GM23338 (cell line): ENCODE measurements at regions not wholly inside any gene's neighbourhood (a gene's known extent, or its start where the extent isn't known, plus 50 kb on each side); places are given as distances from the start of the nearest gene placed in this dataset.

Experiments
- ATAC-seq: fragments of 200-7000 bp; cut with Tn5 transposase; 3 replicates; pipeline ENCODE4 v1.9.1; 2020
- DNase-seq: peaks from one replicate; pipeline ENCODE4 v3.0.0-alpha.2; 2015; ENCODE audit warnings: low spot score
- H2AFZ ChIP-seq: fragments of 200-600 bp; sonication (generic); 2 replicates; pipeline ENCODE4 v1.8.0; 2016; ENCODE audit warnings: antibody characterized with exemption, mild to moderate bottlenecking, moderate library complexity
- H3F3A ChIP-seq: fragments of 200-600 bp; sonication (generic); replicated peaks from 2 replicates; pipeline ENCODE4 v1.8.0; 2017; ENCODE audit warnings: antibody characterized with exemption, mixed run types, low read depth
- H3K27ac ChIP-seq: fragments of 200-600 bp; sonication (generic); 2 replicates; pipeline ENCODE4 v1.6.1; 2016; ENCODE audit warnings: low read depth
- H3K27me3 ChIP-seq: fragments of 200-600 bp; sonication (generic); 2 replicates; pipeline ENCODE4 v1.8.0; 2016; ENCODE audit warnings: mild to moderate bottlenecking, mixed run types, moderate library complexity; ENCODE audit not compliant: insufficient read depth
- H3K36me3 ChIP-seq: fragments of 200-600 bp; sonication (generic); 2 replicates; pipeline ENCODE4 v1.8.0; 2016; ENCODE audit warnings: mild to moderate bottlenecking; ENCODE audit not compliant: insufficient read depth
- H3K4me1 ChIP-seq: fragments of 200-600 bp; sonication (generic); 2 replicates; pipeline ENCODE4 v1.8.0; 2016; ENCODE audit warnings: mild to moderate bottlenecking, moderate library complexity; ENCODE audit not compliant: insufficient read depth
- H3K4me2 ChIP-seq: fragments of 200-600 bp; sonication (generic); 2 replicates; pipeline ENCODE4 v1.7.1; 2017; ENCODE audit warnings: mixed run types
- H3K4me3 ChIP-seq: fragments of 200-600 bp; sonication (generic); 2 replicates; pipeline ENCODE4 v1.6.1; 2016; ENCODE audit warnings: mixed run types
- H3K79me2 ChIP-seq: fragments of 200-600 bp; sonication (generic); replicated peaks from 2 replicates; pipeline ENCODE4 v1.8.0; 2017; ENCODE audit warnings: mild to moderate bottlenecking; ENCODE audit not compliant: insufficient read depth
- H3K9me2 ChIP-seq: fragments of 200-600 bp; sonication (generic); 2 replicates; pipeline ENCODE4 v1.8.0; 2017; ENCODE audit not compliant: insufficient read depth
- H4K20me1 ChIP-seq: fragments of 200-600 bp; sonication (generic); replicated peaks from 2 replicates; pipeline ENCODE4 v1.8.0; 2017; ENCODE audit warnings: mild to moderate bottlenecking; ENCODE audit not compliant: insufficient read depth
- H3K27ac Mint-ChIP-seq: 2 replicates; pipeline ENCODE4 v1.8.0; 2020; ENCODE audit warnings: inconsistent platforms, mild to moderate bottlenecking, moderate library complexity, mixed read lengths
- H3K27me3 Mint-ChIP-seq: 3 replicates; pipeline ENCODE4 v1.8.0; 2022; ENCODE audit warnings: low read depth, mild to moderate bottlenecking, moderate library complexity, mixed read lengths, inconsistent platforms; ENCODE audit not compliant: insufficient read depth, poor library complexity
- H3K36me3 Mint-ChIP-seq: 3 replicates; pipeline ENCODE4 v1.8.0; 2021; ENCODE audit warnings: low read depth, mild to moderate bottlenecking, inconsistent platforms, moderate library complexity, mixed read lengths
- H3K4me1 Mint-ChIP-seq: 3 replicates; pipeline ENCODE4 v1.8.0; 2020; ENCODE audit warnings: mild to moderate bottlenecking, inconsistent platforms, mixed read lengths
- H3K4me3 Mint-ChIP-seq: 3 replicates; pipeline ENCODE4 v1.8.0; 2021; ENCODE audit warnings: moderate library complexity, mild to moderate bottlenecking, inconsistent platforms, mixed read lengths
- H3K9me3 Mint-ChIP-seq: 3 replicates; pipeline ENCODE4 v1.8.0; 2020; ENCODE audit warnings: moderate library complexity, mild to moderate bottlenecking, inconsistent platforms, mixed read lengths
- CTCF ChIP-seq, 2 experiments: fragments of 200-600 bp in 1 of 2; sonication (generic) in 1 of 2; conservative IDR thresholded peaks; 2 replicates each; pipeline versions ENCODE4 v1.5.1 to v1.6.1; 2016 to 2017; ENCODE audit warnings: antibody characterized with exemption in 2 of 2, low read depth in 2 of 2, mild to moderate bottlenecking in 2 of 2, moderate library complexity in 1 of 2
- ETS1 ChIP-seq: IDR thresholded peaks from 2 replicates; pipeline ENCODE4 v1.6.1; 2016; ENCODE audit warnings: antibody characterized with exemption
- EZH2 ChIP-seq: fragments of 200-600 bp; sonication (generic); IDR thresholded peaks from one replicate; pipeline ENCODE4 v1.8.0; 2017; ENCODE audit warnings: antibody characterized with exemption, mild to moderate bottlenecking, low read depth; ENCODE audit not compliant: unreplicated experiment
- EZH2phosphoT487 ChIP-seq: fragments of 200-600 bp; sonication (generic); IDR thresholded peaks from one replicate; pipeline ENCODE4 v1.8.1; 2018; ENCODE audit warnings: antibody characterized with exemption; ENCODE audit not compliant: unreplicated experiment
- NANOG ChIP-seq: IDR thresholded peaks from 2 replicates; pipeline ENCODE4 v1.6.1; 2016; ENCODE audit warnings: antibody characterized with exemption, borderline replicate concordance
- REST ChIP-seq: IDR thresholded peaks from one replicate; pipeline ENCODE4 v1.6.1; 2018; ENCODE audit warnings: antibody characterized with exemption; ENCODE audit not compliant: unreplicated experiment
- STAT1 ChIP-seq: IDR thresholded peaks from one replicate; pipeline ENCODE4 v1.6.1; 2016; ENCODE audit warnings: antibody characterized with exemption; ENCODE audit not compliant: unreplicated experiment
- ZNF114 ChIP-seq: fragments of 250-450 bp; sonication (Bioruptor Pico); IDR thresholded peaks from 2 replicates; pipeline ENCODE4 v1.5.0; 2020; ENCODE audit warnings: mild to moderate bottlenecking, moderate library complexity
- ZNF331 ChIP-seq: fragments of 250-450 bp; sonication (Bioruptor Pico); IDR thresholded peaks from 2 replicates; pipeline ENCODE4 v1.5.0; 2020; ENCODE audit warnings: low read depth, mild to moderate bottlenecking, moderate library complexity

- TF ChIP-seq CTCF (conservative IDR thresholded peaks at IDR 0.05; ENCODE audit: low read depth in 2 of 2) (no peak), ZNF331 (CRISPR knock-in tag) (no peak), EZH2 (no peak)
Observed at GRCh38 chr1:185376840-185377635, 60.0 kb upstream of the IVNS1ABP start (continued).

GRCh38 chr1:185376288-185376687 lies 59.2 kb upstream of the IVNS1ABP start:
- Mint-ChIP-seq H3K27ac (no peak overlapping the region), H3K36me3 (peaks cover 2% of the 10 kb centered on the region; the same call in 1 of the 3 replicates), H3K4me3 (no peak overlapping the region), H3K4me1 (peaks cover 15% of the 10 kb centered on the region), H3K27me3 (no peaks in the 10 kb centered on the region), H3K9me3 (peaks cover 3% of the 10 kb centered on the region; the same call in 1 of the 3 replicates)
- TF ChIP-seq ETS1 (no peak), NANOG (no peak), ZNF114 (CRISPR knock-in tag) (no peak), EZH2phosphoT487 (no peak), ZNF331 (CRISPR knock-in tag) (no peak)
- H4K20me1 ChIP-seq: no peaks in the 10 kb centered on the region
- no peak; the same call in 2 of the 3 replicates for ATAC-seq
- H3F3A ChIP-seq: no peaks in the 10 kb centered on the region
- no peak overlapping the region for H3K27ac ChIP-seq
- H3K36me3 ChIP-seq: no peaks in the 10 kb centered on the region
- H2AFZ ChIP-seq: no peak overlapping the region
- no peak for DNase-seq
- no peaks in the 10 kb centered on the region for H3K79me2 ChIP-seq
- no peak overlapping the region for H3K4me3 ChIP-seq
- no peaks in the 10 kb centered on the region for H3K9me2 ChIP-seq
- H3K4me1 ChIP-seq: peaks cover 7% of the 10 kb centered on the region; the same call in 1 of the 2 replicates
- no peak overlapping the region for H3K4me2 ChIP-seq
- H3K27me3 ChIP-seq: no peaks in the 10 kb centered on the region

- Mint-ChIP-seq H3K36me3 (peaks cover 2% of the 10 kb centered on the region; the same call in 1 of the 3 replicates), H3K27ac (no peak overlapping the region), H3K4me3 (no peak overlapping the region), H3K27me3 (no peaks in the 10 kb centered on the region), H3K4me1 (peaks cover 15% of the 10 kb centered on the region), H3K9me3 (peaks cover 3% of the 10 kb centered on the region; the same call in 1 of the 3 replicates)
- Histone ChIP-seq H3K36me3 (no peaks in the 10 kb centered on the region), H3K27ac (no peak overlapping the region), H3K9me2 (0 out of 2 replicates have a peak, but pooled peaks cover 4% of the 10 kb centered on the region), H3K4me2 (no peak overlapping the region), H4K20me1 (no peaks in the 10 kb centered on the region), H3K4me3 (no peak overlapping the region), H2AFZ (no peak overlapping the region), H3F3A (no peaks in the 10 kb centered on the region), H3K4me1 (peaks cover 7% of the 10 kb centered on the region; the same call in 1 of the 2 replicates), H3K27me3 (no peaks in the 10 kb centered on the region), H3K79me2 (no peaks in the 10 kb centered on the region)
- DNase-seq (no peak), ATAC-seq (no peak)
- TF ChIP-seq REST (no peak), STAT1 (no peak), CTCF (conservative IDR thresholded peaks at IDR 0.05; ENCODE audit: low read depth in 2 of 2) (no peak), EZH2phosphoT487 (no peak), ZNF331 (CRISPR knock-in tag) (no peak), ETS1 (no peak), NANOG (no peak), EZH2 (no peak), ZNF114 (CRISPR knock-in tag) (no peak)
Observed at GRCh38 chr1:185375583-185375982, 58.5 kb upstream of the IVNS1ABP start.
